ENCODE measurements at regions not wholly inside any gene's neighbourhood (a gene's known extent, or its start where the extent isn't known, plus 50 kb on each side); places are given as distances from the start of the nearest gene placed in this dataset.

DNA sequence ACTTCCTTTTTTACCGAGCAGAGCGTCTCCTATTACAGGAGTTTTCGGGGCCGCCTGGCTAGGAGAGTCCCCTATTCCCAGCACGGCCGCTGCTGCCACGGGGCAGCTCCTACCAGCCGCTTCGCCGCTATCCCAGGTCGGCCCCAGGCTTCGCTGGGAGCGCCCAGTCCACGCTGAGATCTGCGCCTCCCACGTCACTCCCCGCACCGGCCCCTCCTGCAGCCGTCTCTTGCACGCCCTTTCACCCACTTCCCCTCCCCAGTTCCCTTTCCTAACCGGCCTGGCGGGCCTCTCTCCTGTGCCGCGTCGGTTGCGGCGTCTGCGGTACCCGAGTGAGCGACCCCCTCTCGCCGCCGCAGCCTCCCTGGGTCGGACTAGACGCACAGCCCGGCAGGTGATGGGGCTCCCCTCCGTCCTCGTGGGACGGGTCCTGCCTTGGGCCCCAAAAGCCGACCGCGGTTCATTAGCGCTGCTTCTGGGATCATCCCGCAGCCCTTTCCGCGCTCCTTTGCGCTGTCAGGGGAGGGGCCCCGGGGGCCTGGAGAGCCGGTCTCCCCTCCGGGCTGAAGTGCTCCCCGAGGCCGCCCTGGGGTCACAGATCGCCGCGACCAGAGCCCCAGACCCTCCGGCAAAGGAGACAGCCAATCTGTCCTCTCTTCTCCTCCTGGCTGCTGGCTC, 1318.4 kb downstream of the TMEM121 start:
- no peaks in the 10 kb centered on the region for H3K4me1 ChIP-seq (ENCODE audit: insufficient read depth)
- no peak overlapping the region for H3K4me2 ChIP-seq
- no peaks in the 10 kb centered on the region for H3F3A ChIP-seq (replicated peaks; ENCODE audit: low read depth)
- peaks cover 98% of the 10 kb centered on the region for H3K9me3 Mint-ChIP-seq
- no peak overlapping the region for H3K4me3 Mint-ChIP-seq
- ATAC-seq, result no peak
- no peaks in the 10 kb centered on the region for H4K20me1 ChIP-seq (replicated peaks; ENCODE audit: insufficient read depth)
- H2AFZ ChIP-seq, result no peak overlapping the region
- H3K27me3 Mint-ChIP-seq (ENCODE audit: insufficient read depth, low read depth, poor library complexity), result no peaks in the 10 kb centered on the region
- no peak overlapping the region for H3K4me3 ChIP-seq
- H3K36me3 ChIP-seq (ENCODE audit: insufficient read depth), result peaks cover 9% of the 10 kb centered on the region
- DNase-seq (ENCODE audit: low spot score), result no peak
- H3K27ac ChIP-seq (ENCODE audit: low read depth), result no peak overlapping the region
- H3K4me1 Mint-ChIP-seq, result no peaks in the 10 kb centered on the region
- TF ChIP-seq NANOG (IDR thresholded peaks at IDR 0.05; ENCODE audit: borderline replicate concordance), result no peak
- TF ChIP-seq, protein P1, sequence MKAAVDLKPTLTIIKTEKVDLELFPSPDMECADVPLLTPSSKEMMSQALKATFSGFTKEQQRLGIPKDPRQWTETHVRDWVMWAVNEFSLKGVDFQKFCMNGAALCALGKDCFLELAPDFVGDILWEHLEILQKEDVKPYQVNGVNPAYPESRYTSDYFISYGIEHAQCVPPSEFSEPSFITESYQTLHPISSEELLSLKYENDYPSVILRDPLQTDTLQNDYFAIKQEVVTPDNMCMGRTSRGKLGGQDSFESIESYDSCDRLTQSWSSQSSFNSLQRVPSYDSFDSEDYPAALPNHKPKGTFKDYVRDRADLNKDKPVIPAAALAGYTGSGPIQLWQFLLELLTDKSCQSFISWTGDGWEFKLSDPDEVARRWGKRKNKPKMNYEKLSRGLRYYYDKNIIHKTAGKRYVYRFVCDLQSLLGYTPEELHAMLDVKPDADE (IDR thresholded peaks at IDR 0.05), result no peak
- no peak for TF ChIP-seq JUNB (IDR thresholded peaks at IDR 0.05; ENCODE audit: unreplicated experiment)
- no peak for TF ChIP-seq POLR2AphosphoS5 (IDR thresholded peaks at IDR 0.05; ENCODE audit: low read depth)
- TF ChIP-seq ZNF114 (CRISPR knock-in tag; IDR thresholded peaks at IDR 0.05), result no peak
- TF ChIP-seq ZNF331 (CRISPR knock-in tag; IDR thresholded peaks at IDR 0.05; ENCODE audit: low read depth), result no peak
- TF ChIP-seq, protein P2, sequence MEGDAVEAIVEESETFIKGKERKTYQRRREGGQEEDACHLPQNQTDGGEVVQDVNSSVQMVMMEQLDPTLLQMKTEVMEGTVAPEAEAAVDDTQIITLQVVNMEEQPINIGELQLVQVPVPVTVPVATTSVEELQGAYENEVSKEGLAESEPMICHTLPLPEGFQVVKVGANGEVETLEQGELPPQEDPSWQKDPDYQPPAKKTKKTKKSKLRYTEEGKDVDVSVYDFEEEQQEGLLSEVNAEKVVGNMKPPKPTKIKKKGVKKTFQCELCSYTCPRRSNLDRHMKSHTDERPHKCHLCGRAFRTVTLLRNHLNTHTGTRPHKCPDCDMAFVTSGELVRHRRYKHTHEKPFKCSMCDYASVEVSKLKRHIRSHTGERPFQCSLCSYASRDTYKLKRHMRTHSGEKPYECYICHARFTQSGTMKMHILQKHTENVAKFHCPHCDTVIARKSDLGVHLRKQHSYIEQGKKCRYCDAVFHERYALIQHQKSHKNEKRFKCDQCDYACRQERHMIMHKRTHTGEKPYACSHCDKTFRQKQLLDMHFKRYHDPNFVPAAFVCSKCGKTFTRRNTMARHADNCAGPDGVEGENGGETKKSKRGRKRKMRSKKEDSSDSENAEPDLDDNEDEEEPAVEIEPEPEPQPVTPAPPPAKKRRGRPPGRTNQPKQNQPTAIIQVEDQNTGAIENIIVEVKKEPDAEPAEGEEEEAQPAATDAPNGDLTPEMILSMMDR (conservative IDR thresholded peaks at IDR 0.05; ENCODE audit: low read depth in 2 of 2), result no peak
- no peak for TF ChIP-seq CREB1 (CRISPR knock-in tag; IDR thresholded peaks at IDR 0.05; ENCODE audit: low read depth)
- H3K27ac Mint-ChIP-seq, result no peak overlapping the region
- peaks cover 41% of the 10 kb centered on the region for H3K36me3 Mint-ChIP-seq (ENCODE audit: low read depth)
- no peaks in the 10 kb centered on the region for H3K9me2 ChIP-seq (ENCODE audit: insufficient read depth)
- no peaks in the 10 kb centered on the region for H3K79me2 ChIP-seq (replicated peaks; ENCODE audit: insufficient read depth)
- no peaks in the 10 kb centered on the region for H3K27me3 ChIP-seq (ENCODE audit: insufficient read depth)

DNA sequence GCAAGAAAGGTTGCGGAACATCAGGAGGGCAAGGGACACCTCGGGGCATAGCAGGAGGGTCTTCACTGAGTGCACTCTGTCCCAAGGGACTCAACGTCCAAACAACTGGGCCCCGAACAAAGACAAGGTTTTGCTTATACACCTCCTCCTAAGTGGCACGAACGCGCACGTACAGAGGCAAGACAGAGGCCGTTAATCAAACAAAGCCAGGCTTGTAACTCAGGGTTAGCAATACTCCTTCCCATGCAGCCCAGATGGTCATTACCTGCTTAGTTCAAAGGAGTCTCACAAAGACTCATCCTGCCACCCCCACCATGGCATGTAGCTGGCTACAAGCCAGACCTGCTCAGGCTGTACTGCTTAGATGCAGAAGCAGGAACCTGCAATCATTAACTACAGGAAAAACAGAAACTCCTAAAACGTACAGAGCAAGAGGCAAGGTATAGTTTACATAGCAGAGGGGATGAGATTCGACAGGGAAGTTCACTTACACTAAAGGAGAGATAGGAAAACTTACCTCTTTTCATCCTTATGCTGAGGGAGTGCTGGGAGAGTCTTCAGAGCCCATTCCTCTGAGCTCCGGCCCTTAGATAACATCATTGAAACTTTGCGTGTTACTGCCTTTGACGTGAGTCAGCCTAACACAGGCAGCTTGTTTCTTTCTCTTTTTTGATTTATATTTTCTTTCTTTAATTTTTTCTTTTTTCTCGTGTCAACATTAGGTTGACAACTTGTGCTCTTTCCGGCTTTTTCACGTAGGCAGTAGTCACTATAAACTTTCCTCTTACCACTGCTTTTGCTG, 1319.1 kb downstream of the TMEM121 start:
- Histone ChIP-seq H3K27ac (ENCODE audit: low read depth) (no peak overlapping the region), H3K36me3 (ENCODE audit: insufficient read depth) (peaks cover 10% of the 10 kb centered on the region), H3K79me2 (replicated peaks; ENCODE audit: insufficient read depth) (no peaks in the 10 kb centered on the region), H3K4me3 (no peak overlapping the region), H4K20me1 (replicated peaks; ENCODE audit: insufficient read depth) (no peaks in the 10 kb centered on the region), H2AFZ (no peak overlapping the region), H3F3A (replicated peaks; ENCODE audit: low read depth) (no peaks in the 10 kb centered on the region), H3K4me2 (no peak overlapping the region), H3K4me1 (ENCODE audit: insufficient read depth) (no peaks in the 10 kb centered on the region), H3K27me3 (ENCODE audit: insufficient read depth) (no peaks in the 10 kb centered on the region), H3K9me2 (ENCODE audit: insufficient read depth) (no peaks in the 10 kb centered on the region)
- no peak overlapping the region for H3K4me3 Mint-ChIP-seq
- ATAC-seq (no peak), DNase-seq (ENCODE audit: low spot score) (no peak)
- no peak overlapping the region for H3K27ac Mint-ChIP-seq
- peaks cover 98% of the 10 kb centered on the region for H3K9me3 Mint-ChIP-seq
- H3K4me1 Mint-ChIP-seq, result no peaks in the 10 kb centered on the region
- H3K36me3 Mint-ChIP-seq (ENCODE audit: low read depth), result peaks cover 42% of the 10 kb centered on the region
- H3K27me3 Mint-ChIP-seq (ENCODE audit: insufficient read depth, low read depth, poor library complexity), result no peaks in the 10 kb centered on the region
- no peak for TF ChIP-seq ZNF331 (CRISPR knock-in tag; IDR thresholded peaks at IDR 0.05; ENCODE audit: low read depth)
- TF ChIP-seq, protein P2 (conservative IDR thresholded peaks at IDR 0.05; ENCODE audit: low read depth in 2 of 2), result no peak
